SU-DHL-6 (cell line): ENCODE measurements at regions not wholly inside any gene's neighbourhood (a gene's known extent, or its start where the extent isn't known, plus 50 kb on each side); places are given as distances from the start of the nearest gene placed in this dataset.

Source experiments
- EZH2phosphoT487 ChIP-seq: fragments of 200-600 bp; sonication (generic), shearing (Covaris generic); conservative IDR thresholded peaks from 2 replicates; pipeline ENCODE4 v1.6.1; 2018; ENCODE audit warnings: mild to moderate bottlenecking, antibody characterized with exemption, low read length, moderate library complexity, mixed read lengths
- TF ChIP-seq, protein P1 (sequence below): fragments of 200-600 bp; sonication (generic); IDR thresholded peaks from one replicate; pipeline ENCODE4 v1.5.1; 2017; ENCODE audit warnings: antibody characterized with exemption, mild to moderate bottlenecking, low read length, moderate library complexity; ENCODE audit not compliant: insufficient read depth, poor library complexity, severe bottlenecking

DNA sequence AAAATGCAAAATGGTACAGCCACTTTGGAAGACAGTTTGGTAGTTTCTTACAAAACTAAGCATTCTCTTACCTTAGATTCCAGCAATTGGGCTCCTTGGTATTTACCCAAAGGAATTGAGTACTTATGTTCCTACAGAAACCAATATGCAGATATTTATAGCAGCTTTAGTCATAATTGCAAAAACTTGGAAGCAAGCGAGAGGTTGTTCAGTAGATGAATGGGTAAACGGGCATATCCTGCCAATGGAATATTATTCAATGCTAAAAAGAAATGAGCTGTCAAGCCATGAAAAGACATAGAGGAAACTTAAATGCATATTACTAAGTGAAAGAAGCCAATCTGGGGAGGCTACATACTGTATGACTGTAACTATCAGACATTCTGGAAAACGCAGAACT, 926.7 kb downstream of the TYW1 start:
- TF ChIP-seq EZH2phosphoT487: no peak
- TF ChIP-seq, protein P1, sequence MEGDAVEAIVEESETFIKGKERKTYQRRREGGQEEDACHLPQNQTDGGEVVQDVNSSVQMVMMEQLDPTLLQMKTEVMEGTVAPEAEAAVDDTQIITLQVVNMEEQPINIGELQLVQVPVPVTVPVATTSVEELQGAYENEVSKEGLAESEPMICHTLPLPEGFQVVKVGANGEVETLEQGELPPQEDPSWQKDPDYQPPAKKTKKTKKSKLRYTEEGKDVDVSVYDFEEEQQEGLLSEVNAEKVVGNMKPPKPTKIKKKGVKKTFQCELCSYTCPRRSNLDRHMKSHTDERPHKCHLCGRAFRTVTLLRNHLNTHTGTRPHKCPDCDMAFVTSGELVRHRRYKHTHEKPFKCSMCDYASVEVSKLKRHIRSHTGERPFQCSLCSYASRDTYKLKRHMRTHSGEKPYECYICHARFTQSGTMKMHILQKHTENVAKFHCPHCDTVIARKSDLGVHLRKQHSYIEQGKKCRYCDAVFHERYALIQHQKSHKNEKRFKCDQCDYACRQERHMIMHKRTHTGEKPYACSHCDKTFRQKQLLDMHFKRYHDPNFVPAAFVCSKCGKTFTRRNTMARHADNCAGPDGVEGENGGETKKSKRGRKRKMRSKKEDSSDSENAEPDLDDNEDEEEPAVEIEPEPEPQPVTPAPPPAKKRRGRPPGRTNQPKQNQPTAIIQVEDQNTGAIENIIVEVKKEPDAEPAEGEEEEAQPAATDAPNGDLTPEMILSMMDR: no peak
